HG03558 (cell line): ENCODE measurements at regions not wholly inside any gene's neighbourhood (a gene's known extent, or its start where the extent isn't known, plus 50 kb on each side); places are given as distances from the start of the nearest gene placed in this dataset.

ENCODE experiments used
- ATAC-seq: cut with Tn5 transposase; IDR thresholded peaks from one replicate; pipeline ENCODE4 v1.9.1; 2021; ENCODE audit warnings: moderate number of reproducible peaks; ENCODE audit not compliant: unreplicated experiment; ENCODE audit errors: extremely low read depth

- no peak for ATAC-seq
These were observed 303.8 kb upstream of the MAN1A1 start for GRCh38 chr6:119653329-119653728.

- ATAC-seq, result no peak
These were observed 300.0 kb upstream of the MAN1A1 start for GRCh38 chr6:119649531-119649930.

- no peak for ATAC-seq
These were observed 297.7 kb upstream of the MAN1A1 start for GRCh38 chr6:119647309-119647708.

DNA sequence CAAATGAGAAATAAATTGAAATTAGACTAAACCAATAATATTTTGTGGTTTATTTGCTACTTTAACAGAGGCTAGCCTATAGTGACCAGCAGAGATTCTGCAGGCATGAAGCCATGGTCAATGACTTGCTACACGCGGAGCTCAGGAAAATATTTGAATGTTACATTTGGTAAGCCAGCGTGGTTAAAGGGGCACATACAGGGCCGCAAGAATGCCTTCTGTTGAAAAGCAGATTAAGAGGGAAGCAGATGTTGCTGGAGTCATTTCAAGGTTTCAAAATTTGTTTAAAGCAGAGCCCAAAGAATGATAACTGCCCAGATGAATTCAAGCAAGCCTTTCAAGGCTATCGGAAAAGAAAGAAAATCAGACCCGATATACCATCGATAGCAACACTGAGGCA lies 294.3 kb upstream of the MAN1A1 start:
- no peak for ATAC-seq

DNA sequence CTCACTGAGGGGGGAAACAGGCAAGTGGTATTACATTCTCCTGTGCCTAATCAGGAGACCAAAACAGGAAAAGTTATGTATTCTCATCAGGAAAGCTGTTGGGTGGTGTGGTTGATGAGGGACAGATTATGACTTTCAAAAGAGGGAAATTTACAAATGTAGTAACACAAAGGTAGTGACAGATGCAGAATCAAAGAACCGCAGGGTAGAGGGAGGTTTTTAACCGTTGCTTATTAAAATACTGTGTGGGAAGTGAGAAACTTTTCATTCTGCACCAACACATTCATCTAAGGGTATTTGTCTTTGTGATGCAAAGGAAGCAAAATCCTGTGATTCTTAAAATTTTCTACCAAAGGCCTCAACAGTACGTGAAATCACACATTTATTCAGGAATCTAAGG lies 288.2 kb upstream of the MAN1A1 start:
- no peak for ATAC-seq

- no peak for ATAC-seq
These were observed 286.5 kb upstream of the MAN1A1 start for GRCh38 chr6:119636060-119636459.

- no peak for ATAC-seq
These were observed 283.9 kb upstream of the MAN1A1 start for GRCh38 chr6:119633461-119633860.

DNA sequence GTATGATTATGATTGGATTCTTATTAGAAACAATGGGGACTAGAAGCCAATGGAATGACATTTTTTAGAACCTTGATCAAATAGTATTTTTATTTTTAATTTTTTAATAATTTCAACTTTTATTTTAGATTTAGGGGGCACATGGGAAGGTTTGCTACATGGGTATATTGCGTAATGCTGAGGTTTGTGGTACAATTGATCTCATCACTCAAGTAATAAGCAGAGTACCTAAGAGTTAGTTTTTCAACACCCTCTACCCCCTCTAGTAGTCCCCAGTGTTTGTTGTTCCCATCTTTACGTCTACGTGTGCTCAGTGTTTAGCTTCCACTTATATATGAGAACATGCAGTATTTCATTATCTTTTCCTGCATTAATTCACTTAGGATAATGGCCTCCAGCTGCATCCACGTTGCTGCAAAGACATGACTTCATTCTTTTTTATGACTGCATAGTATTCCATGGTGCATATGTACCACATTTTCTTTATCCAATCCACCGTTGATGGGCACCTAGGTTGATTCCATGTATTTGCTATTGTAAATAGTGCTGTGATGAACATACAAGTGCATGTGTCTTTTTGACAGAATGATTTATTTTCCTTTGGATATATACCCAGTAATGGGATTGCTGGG lies 281.1 kb upstream of the MAN1A1 start:
- ATAC-seq, result no peak

DNA sequence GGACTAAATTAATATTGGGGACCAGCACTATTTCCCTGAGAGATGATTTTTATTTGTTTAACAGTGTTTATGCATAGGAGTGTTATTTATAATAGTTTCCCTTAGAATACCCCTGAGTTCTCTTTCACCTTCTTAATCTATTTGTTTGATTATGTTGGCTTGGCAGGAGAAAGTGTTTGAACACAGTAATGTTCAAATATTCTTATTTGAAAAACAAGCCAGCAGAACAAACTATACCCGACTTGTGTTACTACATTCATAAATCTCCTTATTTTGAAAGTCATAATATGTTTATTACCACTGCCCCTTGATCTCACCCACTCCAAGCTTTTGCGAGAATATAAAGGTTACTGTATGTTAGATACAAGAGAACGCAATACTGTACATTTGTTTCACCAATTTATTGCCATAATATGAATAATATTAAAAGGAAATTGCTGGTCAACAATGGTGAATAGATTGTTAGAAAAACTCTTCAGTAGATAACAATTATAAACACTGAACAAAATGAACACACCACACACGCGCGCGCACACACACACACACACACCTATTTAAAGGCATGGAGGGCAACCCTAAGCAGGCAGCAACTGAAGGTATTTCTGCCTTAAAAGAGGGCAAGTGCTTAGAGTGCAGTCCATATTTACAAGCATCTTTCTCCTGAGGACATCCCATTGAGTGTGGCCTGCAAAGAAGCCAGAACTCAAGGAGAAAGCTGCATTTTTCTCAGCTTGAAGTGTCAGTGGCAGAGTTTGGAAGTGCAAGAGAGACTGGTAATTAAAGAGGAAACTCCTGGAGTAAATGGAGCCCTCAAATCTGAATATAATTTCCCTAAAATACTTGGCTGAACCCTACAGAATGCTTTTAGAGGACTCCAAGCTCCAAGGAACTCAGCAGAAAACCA lies 279.4 kb upstream of the MAN1A1 start:
- no peak for ATAC-seq

GRCh38 chr6:119627908-119628669 lies 278.5 kb upstream of the MAN1A1 start:
- ATAC-seq, result no peak

DNA sequence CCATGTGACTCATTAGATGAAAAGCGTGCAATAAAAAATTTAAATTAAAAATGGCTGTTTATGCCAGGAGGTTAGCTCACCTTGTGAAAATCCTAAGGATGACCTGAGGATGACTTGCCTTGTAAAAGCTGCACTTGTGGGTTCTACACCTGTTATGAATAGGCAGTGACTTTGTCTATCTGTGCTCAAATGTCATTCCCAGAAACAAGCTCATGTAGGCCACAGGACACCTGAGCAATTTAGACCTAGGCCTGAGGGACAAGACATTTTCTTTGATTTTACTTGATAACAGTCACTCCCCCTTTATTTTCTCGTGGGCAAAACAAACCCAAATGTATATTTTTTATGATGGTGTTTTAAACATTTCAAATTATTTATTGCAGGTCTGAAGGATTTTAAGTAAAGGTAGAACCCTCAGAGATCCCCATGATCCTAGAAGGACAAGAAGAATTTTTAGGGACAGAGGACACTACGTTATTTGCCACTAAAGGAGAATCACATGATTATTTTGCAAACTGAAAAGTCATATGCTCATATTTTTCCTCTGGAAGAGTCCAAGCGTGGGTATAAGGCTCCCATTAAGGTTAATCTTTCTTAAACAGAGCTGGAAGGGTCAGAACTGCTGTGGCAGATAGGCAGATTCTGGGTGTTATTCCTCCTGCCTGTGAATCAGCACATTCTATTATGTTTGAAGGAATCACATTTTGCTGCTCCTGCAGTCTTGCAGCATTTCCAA lies 277.5 kb upstream of the MAN1A1 start:
- ATAC-seq, result no peak

GRCh38 chr6:119620846-119621555 lies 271.4 kb upstream of the MAN1A1 start:
- ATAC-seq, result no peak

GRCh38 chr6:119614138-119614537 lies 264.6 kb upstream of the MAN1A1 start:
- no peak for ATAC-seq

- ATAC-seq, result no peak
These were observed 263.4 kb upstream of the MAN1A1 start for GRCh38 chr6:119612911-119613381.

- ATAC-seq, result no peak
These were observed 262.8 kb upstream of the MAN1A1 start for GRCh38 chr6:119612176-119612891.

- no peak for ATAC-seq
These were observed 261.2 kb upstream of the MAN1A1 start for GRCh38 chr6:119610754-119611153.

DNA sequence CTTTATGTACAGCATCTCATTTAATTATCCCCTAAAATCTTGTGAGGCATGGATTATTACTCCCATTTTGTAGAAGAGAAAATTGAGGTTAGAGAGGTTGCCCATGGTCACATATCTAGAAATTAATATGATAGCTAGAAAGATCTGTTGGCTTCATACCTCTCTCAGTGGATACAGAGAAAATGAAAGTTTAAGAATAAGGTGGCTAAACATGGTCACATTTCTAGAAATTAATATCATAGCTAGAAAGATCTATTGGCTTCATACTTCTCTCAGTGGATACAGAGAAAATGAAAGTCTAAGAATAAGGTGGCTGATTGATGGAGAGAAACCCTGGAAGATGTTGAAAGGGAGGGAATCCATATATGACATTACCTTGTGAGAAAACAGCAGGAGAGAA lies 260.7 kb upstream of the MAN1A1 start:
- ATAC-seq, result no peak

- ATAC-seq, result no peak
These were observed 260.3 kb upstream of the MAN1A1 start for GRCh38 chr6:119609865-119610264.

GRCh38 chr6:119608994-119609393 lies 259.4 kb upstream of the MAN1A1 start:
- ATAC-seq, result no peak
